Effector memory CD4-positive, alpha-beta T cell (primary cell): ENCODE measurements at regions not wholly inside any gene's neighbourhood (a gene's known extent, or its start where the extent isn't known, plus 50 kb on each side); places are given as distances from the start of the nearest gene placed in this dataset.

ENCODE experiments used
- DNase-seq, 3 donors: peaks; one replicate each; pipeline ENCODE4 v3.0.0-alpha.2; 2020
- H3K27ac ChIP-seq: 2 replicates; pipeline ENCODE4 v1.7.0; 2013; ENCODE audit warnings: mild to moderate bottlenecking, low read length, moderate library complexity; ENCODE audit not compliant: insufficient read depth, poor library complexity, severe bottlenecking
- H3K27me3 ChIP-seq: replicated peaks from 2 replicates; pipeline ENCODE4 v1.7.0; 2013; ENCODE audit warnings: mild to moderate bottlenecking, low read length; ENCODE audit not compliant: insufficient read depth, control insufficient read depth, poor library complexity, severe bottlenecking
- H3K36me3 ChIP-seq: 2 replicates; pipeline ENCODE4 v1.7.0; 2013; ENCODE audit warnings: mild to moderate bottlenecking, low read length, moderate library complexity; ENCODE audit not compliant: control insufficient read depth, insufficient read depth
- H3K4me1 ChIP-seq: 2 replicates; pipeline ENCODE4 v1.7.0; 2013; ENCODE audit warnings: low read length, mild to moderate bottlenecking; ENCODE audit not compliant: control insufficient read depth, insufficient read depth, poor library complexity, severe bottlenecking
- H3K4me3 ChIP-seq: 2 replicates; pipeline ENCODE4 v1.7.0; 2013; ENCODE audit warnings: low read length, low read depth, mild to moderate bottlenecking; ENCODE audit not compliant: insufficient read depth, poor library complexity, severe bottlenecking
- H3K9me3 ChIP-seq: 2 replicates; pipeline ENCODE4 v1.7.0; 2013; ENCODE audit warnings: mild to moderate bottlenecking, low read length, moderate library complexity; ENCODE audit not compliant: control insufficient read depth

DNA sequence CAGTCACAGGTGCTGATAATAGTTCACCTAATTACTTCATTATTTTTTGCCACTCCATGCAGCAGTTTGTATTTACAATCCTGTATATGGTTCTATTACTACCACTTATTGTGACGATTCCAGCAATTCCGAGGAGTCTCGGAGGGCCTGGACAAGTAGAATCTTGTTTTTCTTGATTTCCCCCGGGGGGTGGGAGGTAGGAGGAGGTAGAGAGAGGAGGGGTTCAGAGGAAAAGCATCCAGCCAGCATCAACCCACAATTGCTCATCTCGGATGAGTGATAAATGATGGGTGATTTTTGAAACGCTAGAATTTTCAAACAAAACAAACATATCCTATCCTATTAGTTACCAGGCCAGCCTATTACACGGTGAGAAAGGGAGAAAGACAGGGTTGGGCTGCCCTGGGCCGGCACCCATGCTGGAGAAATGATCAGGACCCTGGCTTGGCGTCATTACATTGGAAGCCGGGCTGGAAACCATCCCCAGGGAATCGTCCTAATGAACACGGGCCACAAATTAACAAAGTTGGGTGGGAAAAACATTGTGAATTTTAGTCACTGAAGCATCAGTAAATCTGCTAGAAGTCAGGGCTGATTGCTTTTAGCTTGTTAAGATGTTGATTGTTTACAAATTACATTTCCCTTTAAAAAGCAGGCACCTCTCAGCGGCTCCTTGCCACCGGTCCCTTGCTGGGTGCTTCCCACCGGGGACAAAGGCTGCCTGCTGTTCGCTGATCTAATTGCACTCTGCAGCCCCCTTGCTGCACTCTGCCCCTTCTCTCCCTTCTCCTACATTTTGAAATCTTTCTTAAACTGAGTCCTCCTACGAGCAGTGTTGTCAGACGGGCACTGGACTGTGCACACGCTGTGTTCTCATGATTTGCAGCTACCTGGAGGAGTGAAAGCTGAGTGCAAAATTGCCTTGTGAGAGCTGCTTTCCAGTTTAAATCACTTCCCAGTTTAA lies 95.5 kb downstream of the FAM204A start:
- no peak for DNase-seq
- H3K36me3 ChIP-seq, result no peaks in the 10 kb centered on the region
- H3K27me3 ChIP-seq, result peaks cover 16% of the 10 kb centered on the region
- H3K4me1 ChIP-seq, result no peaks in the 10 kb centered on the region
- H3K9me3 ChIP-seq, result no peaks in the 10 kb centered on the region
- no peak overlapping the region for H3K4me3 ChIP-seq
- H3K27ac ChIP-seq, result no peak overlapping the region

DNA sequence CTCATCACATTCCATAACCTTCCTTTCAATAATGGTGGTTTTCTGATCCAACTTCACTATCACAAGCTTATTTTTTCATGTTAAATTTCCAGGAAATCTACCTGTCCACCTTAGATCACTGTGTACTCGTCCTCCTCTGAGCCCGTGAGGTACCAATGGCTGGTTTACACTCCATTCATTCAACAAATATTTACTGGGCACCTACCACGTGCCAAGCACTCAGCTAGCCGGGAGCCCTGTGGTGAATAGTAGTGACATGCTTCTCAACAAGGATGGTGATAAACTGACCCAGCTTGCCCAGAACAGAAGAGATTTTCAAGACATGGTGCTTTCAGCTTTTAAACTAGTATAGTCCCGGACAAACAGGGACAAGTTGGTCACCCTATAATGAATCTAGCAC lies 98.2 kb downstream of the FAM204A start:
- DNase-seq, result no peak
- Histone ChIP-seq H3K27ac (no peak overlapping the region), H3K9me3 (no peaks in the 10 kb centered on the region), H3K4me3 (no peak overlapping the region), H3K36me3 (no peaks in the 10 kb centered on the region), H3K4me1 (no peaks in the 10 kb centered on the region), H3K27me3 (peaks cover 21% of the 10 kb centered on the region)

GRCh38 chr10:118241229-118242137 lies 100.6 kb downstream of the FAM204A start:
- DNase-seq, result peak; percentile 23 to 48 (median 24)
- Histone ChIP-seq H3K27ac (no peak overlapping the region), H3K4me3 (no peak overlapping the region), H3K4me1 (no peaks in the 10 kb centered on the region), H3K9me3 (no peaks in the 10 kb centered on the region), H3K36me3 (no peaks in the 10 kb centered on the region), H3K27me3 (peaks cover 14% of the 10 kb centered on the region)

DNA sequence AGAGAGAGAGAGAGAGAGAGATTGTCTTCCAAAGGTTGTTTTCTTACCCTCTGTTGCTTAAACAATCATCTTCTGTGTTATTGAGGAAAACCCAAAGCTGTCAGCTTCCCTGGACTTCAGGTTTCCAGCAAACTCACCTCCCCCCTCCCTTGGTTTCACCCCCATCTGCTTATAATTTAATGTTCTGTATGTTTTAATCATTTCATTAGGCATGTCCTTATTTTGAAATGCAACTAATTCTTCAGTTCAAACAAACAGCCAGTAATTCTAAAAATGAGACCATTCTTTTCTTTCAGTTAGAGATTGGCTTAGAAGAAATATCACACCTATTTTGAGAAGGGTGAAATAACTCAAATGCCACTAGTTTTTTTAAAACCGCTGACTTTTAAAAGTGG lies 102.9 kb downstream of the FAM204A start:
- Histone ChIP-seq H3K27ac (no peak overlapping the region), H3K27me3 (peaks cover 6% of the 10 kb centered on the region), H3K4me1 (no peaks in the 10 kb centered on the region), H3K9me3 (no peaks in the 10 kb centered on the region), H3K36me3 (no peaks in the 10 kb centered on the region), H3K4me3 (no peak overlapping the region)
- no peak for DNase-seq

DNA sequence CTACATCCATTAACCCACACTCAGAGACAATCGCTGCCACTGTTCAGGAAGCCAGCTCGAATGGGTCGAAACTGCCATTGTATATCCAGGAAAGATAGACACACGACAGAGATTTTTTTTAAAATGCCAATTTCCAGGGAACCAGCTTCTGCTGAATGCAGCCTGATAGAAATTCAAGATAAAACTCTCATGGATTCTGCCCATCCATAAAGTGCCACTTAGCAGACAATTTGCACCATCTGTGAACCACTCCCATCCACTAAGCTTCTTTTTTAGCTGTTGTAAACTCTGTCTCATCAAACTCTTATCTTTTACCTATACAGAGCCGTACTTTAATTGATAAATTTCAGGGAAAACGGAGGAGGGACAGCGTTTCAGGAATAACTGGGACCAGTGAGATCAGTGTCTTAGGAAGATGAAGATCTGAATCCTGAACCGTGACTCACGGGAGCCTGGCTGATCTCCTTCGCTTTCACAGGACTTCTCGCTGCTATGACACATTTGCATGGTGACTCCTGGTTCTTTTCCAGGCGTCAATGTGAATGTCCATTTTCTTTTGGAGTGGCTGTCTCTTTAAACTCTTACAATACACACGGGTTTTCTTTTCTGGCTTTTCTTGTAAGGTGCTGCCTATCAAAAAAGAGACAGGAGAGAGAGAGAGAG lies 103.4 kb downstream of the FAM204A start:
- Histone ChIP-seq H3K27me3 (peaks cover 6% of the 10 kb centered on the region), H3K9me3 (no peaks in the 10 kb centered on the region), H3K4me3 (no peak overlapping the region), H3K4me1 (no peaks in the 10 kb centered on the region), H3K27ac (no peak overlapping the region), H3K36me3 (no peaks in the 10 kb centered on the region)
- no peak for DNase-seq

- H3K27me3 ChIP-seq, result peaks cover 6% of the 10 kb centered on the region
- no peaks in the 10 kb centered on the region for H3K9me3 ChIP-seq
- no peaks in the 10 kb centered on the region for H3K36me3 ChIP-seq
- no peak overlapping the region for H3K4me3 ChIP-seq
- no peak for DNase-seq
- no peaks in the 10 kb centered on the region for H3K4me1 ChIP-seq
- no peak overlapping the region for H3K27ac ChIP-seq
Observed at GRCh38 chr10:118237930-118238329, 104.2 kb downstream of the FAM204A start.

- Histone ChIP-seq H3K27me3 (no peaks in the 10 kb centered on the region), H3K4me3 (no peak overlapping the region), H3K27ac (no peak overlapping the region), H3K9me3 (no peaks in the 10 kb centered on the region), H3K4me1 (no peaks in the 10 kb centered on the region), H3K36me3 (no peaks in the 10 kb centered on the region)
- no peak for DNase-seq
Observed at GRCh38 chr10:118234683-118235082, 107.4 kb downstream of the FAM204A start.

DNA sequence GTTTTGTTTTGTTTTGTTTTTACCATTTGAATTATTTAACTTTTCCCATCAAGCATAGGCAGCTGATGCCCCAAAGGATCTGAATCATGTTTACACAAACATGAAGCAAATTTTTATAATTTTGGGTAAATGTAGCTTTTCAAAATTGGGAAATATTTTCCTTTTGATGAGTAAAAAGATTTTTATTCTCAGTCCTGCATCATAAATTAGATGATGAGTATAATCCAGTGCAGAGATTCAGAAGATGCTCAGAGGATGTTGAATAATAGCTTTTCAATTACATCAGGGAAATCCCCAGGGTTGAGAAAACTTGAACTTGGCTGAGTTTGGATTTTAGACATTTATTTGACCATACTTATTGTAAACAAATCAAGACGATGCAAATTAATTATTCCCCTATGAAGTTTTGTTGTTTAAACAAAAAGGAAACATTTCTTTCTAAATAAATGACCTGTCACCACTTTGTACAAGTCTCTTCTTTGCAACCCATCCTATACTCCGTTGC lies 121.7 kb downstream of the FAM204A start:
- Histone ChIP-seq H3K27ac (no peak overlapping the region), H3K36me3 (no peaks in the 10 kb centered on the region), H3K27me3 (no peaks in the 10 kb centered on the region), H3K9me3 (no peaks in the 10 kb centered on the region), H3K4me3 (no peak overlapping the region), H3K4me1 (no peaks in the 10 kb centered on the region)
- no peak for DNase-seq

DNA sequence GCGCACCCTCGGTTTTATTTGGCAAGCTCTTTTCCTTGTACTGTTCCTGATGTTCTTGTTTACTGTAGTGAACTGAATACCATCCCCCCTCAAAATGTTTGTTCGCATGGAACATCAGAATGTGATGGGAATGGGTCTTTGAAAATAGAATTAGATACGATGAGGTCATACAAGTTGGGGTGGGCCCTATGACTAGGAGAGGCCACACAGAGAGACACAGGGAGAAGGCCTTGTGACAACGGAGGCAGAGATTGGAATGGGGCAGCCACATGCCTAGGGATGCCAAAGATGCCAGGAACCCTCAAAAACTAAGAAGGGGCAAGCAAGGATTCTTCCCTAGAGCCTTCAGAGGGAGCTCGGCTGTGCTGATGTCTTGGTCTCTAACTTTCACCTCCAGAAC lies 123.6 kb downstream of the FAM204A start:
- Histone ChIP-seq H3K4me3 (no peak overlapping the region), H3K36me3 (no peaks in the 10 kb centered on the region), H3K27me3 (no peaks in the 10 kb centered on the region), H3K4me1 (no peaks in the 10 kb centered on the region), H3K27ac (no peak overlapping the region), H3K9me3 (no peaks in the 10 kb centered on the region)
- no peak for DNase-seq
